Esophagus muscularis mucosa (tissue), 4 donors: ENCODE measurements at regions not wholly inside any gene's neighbourhood (a gene's known extent, or its start where the extent isn't known, plus 50 kb on each side); places are given as distances from the start of the nearest gene placed in this dataset.

Source experiments
- DNase-seq: peaks from one replicate; pipeline ENCODE4 v3.0.0-alpha.2; 2017; ENCODE audit errors: extremely low spot score
- H3K27ac ChIP-seq, 4 donors: fragments of 200-600 bp; sonication (generic); replicated peaks in 1 of 4; 1 replicate in 3 of 4; 2 replicates in 1 of 4; pipeline ENCODE4 v1.5.1; 2016 to 2019; ENCODE audit warnings: mild to moderate bottlenecking in 1 of 4
- H3K27me3 ChIP-seq, 4 donors: fragments of 200-600 bp; sonication (generic); one replicate each; pipeline versions ENCODE4 v1.5.1 to v1.6.0; 2016 to 2019
- H3K36me3 ChIP-seq, 4 donors: fragments of 200-600 bp; sonication (generic); one replicate each; pipeline ENCODE4 v1.5.1; 2016 to 2019
- H3K4me1 ChIP-seq, 4 donors: fragments of 200-600 bp; sonication (generic); one replicate each; pipeline ENCODE4 v1.5.1; 2016 to 2019
- H3K4me3 ChIP-seq, 4 donors: fragments of 200-600 bp; sonication (generic); 1 replicate in 2 of 4; 2 replicates in 2 of 4; pipeline ENCODE4 v1.5.1; 2016 to 2019; ENCODE audit warnings: mild to moderate bottlenecking in 4 of 4, moderate library complexity in 1 of 4
- H3K9me3 ChIP-seq, 4 donors: fragments of 200-600 bp; sonication (generic); 1 replicate in 3 of 4; 2 replicates in 1 of 4; pipeline ENCODE4 v1.5.1; 2016 to 2019
- CTCF ChIP-seq, 3 experiments: fragments of 200-600 bp in 2 of 3; fragments of 450-650 bp in 1 of 3; sonication (generic) in 2 of 3; IDR thresholded peaks; one replicate each; pipeline ENCODE4 v1.5.1; 2017 to 2019; ENCODE audit warnings: antibody characterized with exemption in 3 of 3, mild to moderate bottlenecking in 2 of 3, moderate library complexity in 1 of 3
- EP300 ChIP-seq: sonication (generic); formaldehyde crosslinking; IDR thresholded peaks from one replicate; pipeline ENCODE4 v1.6.1; 2017; ENCODE audit warnings: antibody characterized with exemption
- POLR2A ChIP-seq: fragments of 450-650 bp; IDR thresholded peaks from one replicate; pipeline ENCODE4 v1.6.1; 2017; ENCODE audit warnings: antibody characterized with exemption, moderate library complexity, mild to moderate bottlenecking, low read depth
- POLR2AphosphoS5 ChIP-seq, 2 donors: sonication (generic); formaldehyde crosslinking; IDR thresholded peaks; one replicate each; pipeline ENCODE4 v1.6.1; 2017; ENCODE audit warnings: antibody characterized with exemption in 2 of 2
- WGBS: methylation state at CpG from one replicate; pipeline ENCODE4 v1.1.5; 2018; 5-methylcytosine and 5-hydroxymethylcytosine counted together
- intact Hi-C: fragments of 100-400 bp; cut with DNase I; formaldehyde crosslinking; loops from one replicate; pipeline ENCODE4 v1.15.1; 2023

- 88% methylated on average over 9 of the region's 9 CpGs for WGBS
These were observed 56.0 kb upstream of the PIK3CG start for GRCh38 chr7:106808967-106809635.

GRCh38 chr7:106811472-106811871 lies 53.6 kb upstream of the PIK3CG start:
- no peak overlapping the region for H3K4me3 ChIP-seq
- TF ChIP-seq POLR2A (no peak), EP300 (no peak), POLR2AphosphoS5 (IDR thresholded peaks at IDR 0.05) (no peak), CTCF (IDR thresholded peaks at IDR 0.05) (no peak)
- WGBS, result 72% methylated on average over 3 of the region's 3 CpGs

More at GRCh38 chr7:106808967-106809635, 56.0 kb upstream of the PIK3CG start:
- Histone ChIP-seq H3K27ac (no peak overlapping the region), H3K36me3 (no peaks in the 10 kb centered on the region), H3K27me3 (no peaks in the 10 kb centered on the region), H3K9me3 (no peaks in the 10 kb centered on the region), H3K4me3 (no peak overlapping the region), H3K4me1 (no peaks in the 10 kb centered on the region)
- intact Hi-C loops, result no loop called here
- TF ChIP-seq POLR2A (no peak), CTCF (IDR thresholded peaks at IDR 0.05) (no peak), POLR2AphosphoS5 (IDR thresholded peaks at IDR 0.05) (no peak), EP300 (no peak)
- DNase-seq, result peak; percentile 66

GRCh38 chr7:106812027-106812643 lies 52.9 kb upstream of the PIK3CG start:
- Histone ChIP-seq H3K36me3 (no peaks in the 10 kb centered on the region), H3K27ac (no peak overlapping the region), H3K4me1 (no peaks in the 10 kb centered on the region), H3K9me3 (no peaks in the 10 kb centered on the region), H3K27me3 (no peaks in the 10 kb centered on the region), H3K4me3 (no peak overlapping the region)
- WGBS, result 69% methylated on average over 4 of the region's 4 CpGs
- no peak for DNase-seq
- intact Hi-C loops, result no loop called here
- TF ChIP-seq POLR2A (no peak), CTCF (IDR thresholded peaks at IDR 0.05) (no peak), POLR2AphosphoS5 (IDR thresholded peaks at IDR 0.05) (no peak), EP300 (no peak)

More at GRCh38 chr7:106811472-106811871, 53.6 kb upstream of the PIK3CG start:
- no peaks in the 10 kb centered on the region for H3K27me3 ChIP-seq
- H3K9me3 ChIP-seq, result no peaks in the 10 kb centered on the region
- H3K4me1 ChIP-seq, result no peaks in the 10 kb centered on the region
- no peaks in the 10 kb centered on the region for H3K36me3 ChIP-seq
- no peak for DNase-seq
- no peak overlapping the region for H3K27ac ChIP-seq
- intact Hi-C loops, result no loop called here

- Histone ChIP-seq H3K27me3 (no peaks in the 10 kb centered on the region), H3K27ac (no peak overlapping the region), H3K36me3 (no peaks in the 10 kb centered on the region), H3K4me3 (no peak overlapping the region), H3K4me1 (no peaks in the 10 kb centered on the region), H3K9me3 (no peaks in the 10 kb centered on the region)
- TF ChIP-seq CTCF (IDR thresholded peaks at IDR 0.05), result no peak
- no peak for TF ChIP-seq POLR2A
- TF ChIP-seq EP300, result no peak
- no peak for TF ChIP-seq POLR2AphosphoS5 (IDR thresholded peaks at IDR 0.05)
- intact Hi-C loops, result no loop called here
- no peak for DNase-seq
- 59% methylated on average over 6 of the region's 6 CpGs for WGBS
These were observed 51.3 kb upstream of the PIK3CG start for GRCh38 chr7:106813705-106814305.
